H1 (cell line): ENCODE measurements at regions not wholly inside any gene's neighbourhood (a gene's known extent, or its start where the extent isn't known, plus 50 kb on each side); places are given as distances from the start of the nearest gene placed in this dataset.

ENCODE experiments used
- CTCF ChIA-PET: fragments of 300-600 bp; sonication (Branson Sonifier 250); formaldehyde crosslinking; loops from one replicate; lab custom pipeline; 2021; ENCODE audit not compliant: partially characterized antibody; lab: Charles Lee
- POLR2A ChIA-PET: fragments of 300-600 bp; sonication (Branson Sonifier 250); formaldehyde crosslinking; loops from one replicate; lab custom pipeline; 2021; ENCODE audit warnings: inconsistent platforms; ENCODE audit not compliant: partially characterized antibody; lab: Charles Lee
- DNase-seq, 2 experiments: peaks; one replicate each; pipeline versions ENCODE4 v3.0.0 to v3.0.0-alpha.2; 2010 to 2022; ENCODE audit warnings: low spot score in 2 of 2, low read depth in 1 of 2, mixed read lengths in 1 of 2
- FAIRE-seq: peaks from 2 replicates; lab custom pipeline; 2011; peaks lifted over from hg19 to GRCh38; lab: Jason Lieb, UNC
- H2AFZ ChIP-seq: 2 replicates; pipeline ENCODE4 v1.8.1; 2012; ENCODE audit warnings: low read length, inconsistent platforms
- H2AK5ac ChIP-seq: 2 replicates; pipeline ENCODE4 v1.6.1; 2013; ENCODE audit warnings: low read depth, low read length
- H2BK120ac ChIP-seq: replicated peaks from 2 replicates; pipeline ENCODE3; 2013; ENCODE audit warnings: low read depth, low read length, inconsistent platforms
- H2BK12ac ChIP-seq: 2 replicates; pipeline ENCODE4 v1.6.1; 2013; ENCODE audit warnings: low read depth, low read length
- H2BK15ac ChIP-seq: 2 replicates; pipeline ENCODE4 v1.6.1; 2013; ENCODE audit warnings: low read length
- H2BK20ac ChIP-seq: 2 replicates; pipeline ENCODE4 v1.6.1; 2013; ENCODE audit warnings: low read length
- H2BK5ac ChIP-seq: 2 replicates; pipeline ENCODE4 v1.6.1; 2013; ENCODE audit warnings: low read depth, low read length
- H3K14ac ChIP-seq: 2 replicates; pipeline ENCODE4 v1.6.1; 2013; ENCODE audit warnings: inconsistent platforms; ENCODE audit not compliant: insufficient read length
- H3K18ac ChIP-seq: 2 replicates; pipeline ENCODE4 v1.6.1; 2013; ENCODE audit warnings: low read length; ENCODE audit errors: extremely low read depth
- H3K23ac ChIP-seq: 2 replicates; pipeline ENCODE4 v1.6.1; 2013; ENCODE audit warnings: inconsistent platforms; ENCODE audit not compliant: insufficient read length
- H3K23me2 ChIP-seq: 2 replicates; pipeline ENCODE4 v1.6.1; 2013; ENCODE audit warnings: low read depth, low read length
- H3K27ac ChIP-seq: 2 replicates; pipeline ENCODE4 v1.6.1; 2011; ENCODE audit warnings: low read depth, low read length, inconsistent platforms
- H3K27me3 ChIP-seq, 4 experiments: replicated peaks in 1 of 4; 1 replicate in 1 of 4; 2 replicates in 3 of 4; pipeline versions ENCODE4 v1.6.1 to v1.8.1; 2011 to 2013; ENCODE audit warnings: low read length in 3 of 4, mild to moderate bottlenecking in 3 of 4, inconsistent platforms in 2 of 4, mixed read lengths in 2 of 4, moderate library complexity in 1 of 4; ENCODE audit not compliant: control insufficient read depth in 3 of 4, insufficient read depth in 3 of 4; ENCODE audit errors: extremely low read depth in 1 of 4
- H3K36me3 ChIP-seq, 4 experiments: 2 replicates each; pipeline versions ENCODE4 v1.6.1 to v1.8.1; 2011 to 2013; ENCODE audit warnings: mild to moderate bottlenecking in 4 of 4, low read length in 3 of 4, moderate library complexity in 2 of 4, control low read depth in 1 of 4, inconsistent platforms in 1 of 4; ENCODE audit not compliant: insufficient read depth in 4 of 4, control insufficient read depth in 2 of 4
- H3K4ac ChIP-seq: replicated peaks from 2 replicates; pipeline ENCODE3; 2013; ENCODE audit warnings: low read length, low read depth, mixed read lengths, inconsistent platforms; ENCODE audit not compliant: insufficient read length
- H3K4me1 ChIP-seq, 4 experiments: replicated peaks in 1 of 4; 1 replicate in 1 of 4; 2 replicates in 3 of 4; pipeline versions ENCODE4 v1.6.1 to v1.8.1; 2011 to 2013; ENCODE audit warnings: low read length in 3 of 4, inconsistent platforms in 2 of 4, mixed read lengths in 1 of 4; ENCODE audit not compliant: insufficient read depth in 4 of 4, control insufficient read depth in 3 of 4
- H3K4me2 ChIP-seq, 2 experiments: 2 replicates each; pipeline versions ENCODE4 v1.6.1 to v1.8.1; 2011 to 2013; ENCODE audit warnings: low read depth in 2 of 2, low read length in 2 of 2, control low read depth in 1 of 2, inconsistent platforms in 1 of 2, mild to moderate bottlenecking in 1 of 2; ENCODE audit not compliant: insufficient read depth in 1 of 2
- H3K4me3 ChIP-seq, 4 experiments: fragments of 200-600, 300-600 bp in 1 of 4; sonication (generic), shearing (Covaris generic), sonication (Bioruptor Twin) in 1 of 4; 2 replicates each; pipeline versions ENCODE4 v1.5.1 to v1.8.1; 2011 to 2016; ENCODE audit warnings: low read length in 4 of 4, low read depth in 3 of 4, control low read depth in 2 of 4, inconsistent platforms in 2 of 4, mild to moderate bottlenecking in 2 of 4, mixed read lengths in 1 of 4, moderate library complexity in 1 of 4; ENCODE audit not compliant: insufficient read depth in 2 of 4; ENCODE audit errors: extremely low read depth in 1 of 4
- H3K56ac ChIP-seq: replicated peaks from 2 replicates; pipeline ENCODE3; 2013; ENCODE audit warnings: low read depth, mild to moderate bottlenecking, mixed read lengths, low read length, inconsistent platforms; ENCODE audit not compliant: insufficient read length
- H3K79me1 ChIP-seq: 2 replicates; pipeline ENCODE4 v1.6.1; 2013; ENCODE audit warnings: low read depth, low read length, control low read depth
- H3K79me2 ChIP-seq, 2 experiments: 2 replicates each; pipeline versions ENCODE4 v1.6.1 to v1.8.1; 2012 to 2013; ENCODE audit warnings: low read length in 2 of 2, mild to moderate bottlenecking in 2 of 2, inconsistent platforms in 1 of 2; ENCODE audit not compliant: insufficient read depth in 2 of 2, control insufficient read depth in 1 of 2
- H3K9ac ChIP-seq, 4 experiments: replicated peaks in 1 of 4; 1 replicate in 1 of 4; 2 replicates in 3 of 4; pipeline versions ENCODE4 v1.6.1 to v1.8.1; 2011 to 2013; ENCODE audit warnings: low read depth in 3 of 4, low read length in 3 of 4, control low read depth in 2 of 4, mild to moderate bottlenecking in 2 of 4, moderate library complexity in 2 of 4, inconsistent platforms in 1 of 4; ENCODE audit errors: extremely low read depth in 1 of 4
- H3K9me3 ChIP-seq, 2 experiments: 2 replicates each; pipeline versions ENCODE4 v1.6.1 to v1.8.1; 2012 to 2013; ENCODE audit warnings: mild to moderate bottlenecking in 2 of 2, moderate library complexity in 2 of 2, control low read depth in 1 of 2, inconsistent platforms in 1 of 2, low read depth in 1 of 2, low read length in 1 of 2, mixed read lengths in 1 of 2; ENCODE audit not compliant: insufficient read depth in 2 of 2
- H4K20me1 ChIP-seq, 2 experiments: replicated peaks in 1 of 2; 2 replicates each; pipeline versions ENCODE3 to v1.8.1; 2011 to 2013; ENCODE audit warnings: inconsistent platforms in 2 of 2, low read length in 2 of 2, mild to moderate bottlenecking in 1 of 2; ENCODE audit not compliant: insufficient read depth in 2 of 2, control insufficient read depth in 1 of 2
- H4K5ac ChIP-seq: 2 replicates; pipeline ENCODE4 v1.6.1; 2013; ENCODE audit warnings: low read length, low read depth, mixed read lengths, inconsistent platforms; ENCODE audit not compliant: insufficient read length
- H4K8ac ChIP-seq: 2 replicates; pipeline ENCODE4 v1.8.0; 2013; ENCODE audit warnings: mild to moderate bottlenecking, moderate library complexity, low read length, inconsistent platforms; ENCODE audit not compliant: insufficient read depth; ENCODE audit errors: extremely low read depth
- H4K91ac ChIP-seq: replicated peaks from 2 replicates; pipeline ENCODE3; 2013; ENCODE audit warnings: low read length, mixed read lengths, inconsistent platforms; ENCODE audit not compliant: insufficient read length
- BACH1 ChIP-seq: IDR thresholded peaks from 2 replicates; pipeline ENCODE4 v1.6.1; 2012; ENCODE audit warnings: low read length, improper control_type of control experiment
- CBX8 ChIP-seq: fragments of 300-800, 300-1000 bp; sonication (generic); IDR thresholded peaks from 2 replicates; pipeline ENCODE4 v1.7.1; 2016; ENCODE audit warnings: low read depth, low read length, borderline replicate concordance
- CEBPB ChIP-seq: IDR thresholded peaks from 2 replicates; pipeline ENCODE4 v1.6.1; 2012; ENCODE audit warnings: low read depth, low read length
- CTBP2 ChIP-seq: IDR thresholded peaks from 2 replicates; pipeline ENCODE4 v1.7.0; 2011; ENCODE audit warnings: borderline replicate concordance, mild to moderate bottlenecking, moderate library complexity, mixed read lengths, low read length; ENCODE audit not compliant: insufficient read depth, insufficient read length
- EP300 ChIP-seq, 2 experiments: IDR thresholded peaks; 1 replicate in 1 of 2; 2 replicates in 1 of 2; pipeline ENCODE4 v1.6.1; 2011 to 2012; ENCODE audit warnings: low read depth in 2 of 2, low read length in 2 of 2, mild to moderate bottlenecking in 2 of 2, borderline replicate concordance in 1 of 2, inconsistent platforms in 1 of 2, moderate library complexity in 1 of 2
- KDM4A ChIP-seq: IDR thresholded peaks from one replicate; pipeline ENCODE4 v1.7.1; 2012; ENCODE audit warnings: low read depth, mild to moderate bottlenecking, moderate library complexity, low read length, inconsistent platforms; ENCODE audit not compliant: severe bottlenecking
- RNF2 ChIP-seq: fragments of 200-900, 300-1000 bp; sonication (generic); IDR thresholded peaks from 2 replicates; pipeline ENCODE4 v1.7.1; 2016; ENCODE audit warnings: borderline replicate concordance, low read depth, mild to moderate bottlenecking, antibody characterized with exemption, low read length; ENCODE audit not compliant: poor library complexity, severe bottlenecking; ENCODE audit errors: missing control alignments
- SIX5 ChIP-seq: IDR thresholded peaks from 2 replicates; pipeline ENCODE4 v1.6.1; 2011; ENCODE audit warnings: mild to moderate bottlenecking, low read depth, low read length
- SP2 ChIP-seq: IDR thresholded peaks from 2 replicates; pipeline ENCODE4 v1.6.1; 2012; ENCODE audit warnings: mild to moderate bottlenecking, low read length, inconsistent platforms
- SUZ12 ChIP-seq: fragments of 200-600 bp; sonication (generic); IDR thresholded peaks from 2 replicates; pipeline ENCODE4 v1.6.1; 2012; ENCODE audit warnings: mild to moderate bottlenecking, inconsistent platforms, low read length, moderate library complexity, mixed read lengths
- YY1 ChIP-seq: IDR thresholded peaks from 2 replicates; pipeline ENCODE4 v1.6.1; 2011; ENCODE audit warnings: low read depth, mild to moderate bottlenecking, low read length
- ZNF274 ChIP-seq: IDR thresholded peaks from 2 replicates; pipeline ENCODE4 v1.7.0; 2012; ENCODE audit warnings: low read length, borderline replicate concordance; ENCODE audit errors: extremely low read depth
- WGBS, 2 experiments: shearing (Covaris generic) in 1 of 2; methylation state at CpG; one replicate each; pipeline versions ENCODE4 v1.1.6 to v1.1.7; 2013 to 2015; ENCODE audit warnings: low lambda C conversion rate in 2 of 2, mixed read lengths in 2 of 2, inconsistent platforms in 1 of 2, low coverage in 1 of 2, missing lambda C conversion rate in 1 of 2; ENCODE audit not compliant: insufficient replicate concordance in 2 of 2, insufficient coverage in 1 of 2, insufficient read length in 1 of 2; ENCODE audit errors: extremely low coverage in 1 of 2, missing lambda C conversion rate in 1 of 2; 5-methylcytosine and 5-hydroxymethylcytosine counted together
- TF ChIP-seq, protein P1 (sequence below): IDR thresholded peaks from 2 replicates; pipeline ENCODE4 v1.6.1; 2012; ENCODE audit warnings: inconsistent platforms

DNA sequence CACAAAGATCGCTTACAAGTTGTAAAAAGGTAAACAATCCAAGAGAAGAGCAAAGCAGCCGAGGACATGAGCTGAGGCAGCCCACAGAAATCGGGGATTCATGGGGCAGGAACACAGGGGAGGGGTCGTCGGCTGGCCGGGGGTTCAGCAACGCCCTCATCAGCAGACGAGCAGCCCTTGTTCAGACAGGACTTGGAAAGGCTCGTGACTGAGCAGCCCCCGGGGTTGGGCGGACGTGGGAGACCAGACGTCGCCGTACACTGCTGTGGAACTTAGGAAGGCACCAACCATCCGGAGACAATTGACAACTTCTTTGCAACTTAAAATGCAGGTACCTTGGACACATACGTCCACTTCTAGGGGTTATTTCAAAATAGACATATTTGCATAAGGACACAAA lies 370.5 kb downstream of the BRD1 start:
- no peaks in the 10 kb centered on the region for H3K9me3 ChIP-seq
- H4K91ac ChIP-seq = no peak overlapping the region
- no peak overlapping the region for H3K18ac ChIP-seq
- no peak overlapping the region for H2BK120ac ChIP-seq
- CTCF ChIA-PET = interaction anchor here (0.8 kb wide), 1 partner anchor 89 kb away, joined by 3 read pairs; no protein-coding TSS in a partner anchor
- no peak overlapping the region for H3K4me3 ChIP-seq
- DNase-seq = no peak
- no peak overlapping the region for H2BK20ac ChIP-seq
- no peak overlapping the region for H2AK5ac ChIP-seq
- H3K27me3 ChIP-seq = peaks cover 0 to 6% (median under 1%) of the 10 kb centered on the region in 4 experiments; a peak in 5 of 7 replicates
- H3K4me2 ChIP-seq = no peak overlapping the region
- peaks cover 0 to 8% of the 10 kb centered on the region in 2 experiments for H4K20me1 ChIP-seq
- no peak overlapping the region for H3K4ac ChIP-seq
- no peak overlapping the region for H2BK5ac ChIP-seq
- no peak overlapping the region for H3K23ac ChIP-seq
- H4K8ac ChIP-seq = no peak overlapping the region
- H3K56ac ChIP-seq = no peak overlapping the region
- H3K23me2 ChIP-seq = peaks cover 15% of the 10 kb centered on the region
- no peak overlapping the region for H3K14ac ChIP-seq
- H2BK15ac ChIP-seq = no peak overlapping the region
- no peak overlapping the region for H2AFZ ChIP-seq
- no peak overlapping the region for H4K5ac ChIP-seq
- POLR2A ChIA-PET = no interaction called here
- H3K27ac ChIP-seq = no peak overlapping the region
- H3K36me3 ChIP-seq = no peaks in the 10 kb centered on the region; a peak in 1 of 8 replicates
- no peak overlapping the region for H3K9ac ChIP-seq
- FAIRE-seq = no peak
- no peak overlapping the region for H2BK12ac ChIP-seq
- H3K4me1 ChIP-seq = peaks cover 0 to 2% (median 0%) of the 10 kb centered on the region in 4 experiments; a peak in 2 of 7 replicates
- WGBS, 2 experiments = 85% methylated on average over 17 of the region's 17 CpGs; no CpG with 5 or more reads in 1 of the 2 experiments
- H3K79me2 ChIP-seq = no peaks in the 10 kb centered on the region
- no peaks in the 10 kb centered on the region for H3K79me1 ChIP-seq
- no peak for TF ChIP-seq YY1
- TF ChIP-seq RNF2 = no peak
- TF ChIP-seq CEBPB = no peak
- no peak for TF ChIP-seq SUZ12
- TF ChIP-seq BACH1 = no peak
- no peak for TF ChIP-seq ZNF274
- TF ChIP-seq CBX8 = no peak
- TF ChIP-seq EP300 (IDR thresholded peaks at IDR 0.05; ENCODE audit: borderline replicate concordance in 1 of 2, low read depth in 2 of 2, low read length in 2 of 2) = no peak
- TF ChIP-seq, protein P1, sequence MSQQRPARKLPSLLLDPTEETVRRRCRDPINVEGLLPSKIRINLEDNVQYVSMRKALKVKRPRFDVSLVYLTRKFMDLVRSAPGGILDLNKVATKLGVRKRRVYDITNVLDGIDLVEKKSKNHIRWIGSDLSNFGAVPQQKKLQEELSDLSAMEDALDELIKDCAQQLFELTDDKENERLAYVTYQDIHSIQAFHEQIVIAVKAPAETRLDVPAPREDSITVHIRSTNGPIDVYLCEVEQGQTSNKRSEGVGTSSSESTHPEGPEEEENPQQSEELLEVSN = no peak
- no peak for TF ChIP-seq CTBP2
- TF ChIP-seq SIX5 = no peak
- no peak for TF ChIP-seq SP2
- TF ChIP-seq KDM4A = no peak
